ENCODE measurements at regions not wholly inside any gene's neighbourhood (a gene's known extent, or its start where the extent isn't known, plus 50 kb on each side); places are given as distances from the start of the nearest gene placed in this dataset.

DNA sequence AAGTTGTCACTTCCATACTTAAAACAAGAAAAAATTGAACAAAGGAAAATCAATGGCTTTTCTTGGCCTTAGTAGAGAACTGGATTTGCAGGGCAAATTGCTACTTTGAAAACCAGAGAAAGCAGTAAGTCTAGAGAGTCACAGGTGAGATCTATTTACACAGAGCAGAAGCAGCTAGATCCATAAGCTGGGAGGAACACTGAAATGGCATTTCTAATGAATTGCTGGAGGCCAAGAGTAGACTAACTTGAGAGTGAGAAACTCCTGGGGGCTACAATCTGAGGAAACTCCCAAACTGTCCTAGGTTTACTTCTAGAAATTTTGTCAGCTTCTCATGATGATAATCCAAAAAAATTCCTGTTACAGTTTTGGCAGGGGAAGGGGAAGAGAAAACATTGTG, 133.3 kb downstream of the SPCS3 start:
- Histone ChIP-seq H3K36me3 (ENCODE audit: control insufficient read depth, insufficient read depth, low read length) (no peaks in the 10 kb centered on the region), H3K4me3 (replicated peaks; ENCODE audit: low read depth, low read length) (no peak overlapping the region), H3K27me3 (replicated peaks; ENCODE audit: control insufficient read depth, insufficient read depth, low read length) (no peaks in the 10 kb centered on the region)
- no peak for DNase-seq (ENCODE audit: extremely low read depth, insufficient read length)
- no peak for TF ChIP-seq CTCF (IDR thresholded peaks at IDR 0.05; ENCODE audit: insufficient read depth, low read length, poor library complexity, severe bottlenecking)

GRCh38 chr4:176453658-176454057, 133.9 kb downstream of the SPCS3 start:
- no peak for DNase-seq (ENCODE audit: extremely low read depth, insufficient read length)
- Histone ChIP-seq H3K36me3 (ENCODE audit: control insufficient read depth, insufficient read depth, low read length) (no peaks in the 10 kb centered on the region), H3K27me3 (replicated peaks; ENCODE audit: control insufficient read depth, insufficient read depth, low read length) (no peaks in the 10 kb centered on the region), H3K4me3 (replicated peaks; ENCODE audit: low read depth, low read length) (no peak overlapping the region)
- TF ChIP-seq CTCF (IDR thresholded peaks at IDR 0.05; ENCODE audit: insufficient read depth, low read length, poor library complexity, severe bottlenecking), result no peak

- H3K36me3 ChIP-seq (ENCODE audit: control insufficient read depth, insufficient read depth, low read length), result no peaks in the 10 kb centered on the region
- no peak for TF ChIP-seq CTCF (IDR thresholded peaks at IDR 0.05; ENCODE audit: insufficient read depth, low read length, poor library complexity, severe bottlenecking)
- no peak overlapping the region for H3K4me3 ChIP-seq (replicated peaks; ENCODE audit: low read depth, low read length)
- peak; percentile 6 for DNase-seq (ENCODE audit: extremely low read depth, insufficient read length)
- no peaks in the 10 kb centered on the region for H3K27me3 ChIP-seq (replicated peaks; ENCODE audit: control insufficient read depth, insufficient read depth, low read length)
Measured at GRCh38 chr4:176464748-176465147, 145.0 kb downstream of the SPCS3 start.

DNA sequence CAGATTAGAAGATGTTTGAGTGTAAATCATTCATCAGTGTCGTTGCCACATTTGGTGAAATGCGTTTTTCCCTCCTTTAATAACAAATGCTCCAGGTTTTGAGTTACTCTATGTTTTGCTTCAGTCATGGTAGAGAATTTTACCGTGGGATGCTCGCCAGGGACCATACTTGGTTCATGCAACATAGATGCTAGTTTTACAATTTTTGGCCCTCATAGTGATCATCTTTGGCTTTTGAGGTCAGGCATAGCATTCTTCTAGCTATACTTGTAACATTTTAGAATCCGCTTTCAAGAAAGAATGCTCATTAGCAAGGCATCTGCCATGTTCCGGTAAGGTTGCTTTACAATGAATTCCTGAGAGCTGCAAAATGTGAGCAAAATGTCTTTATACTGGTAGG, 147.2 kb downstream of the SPCS3 start:
- no peak for DNase-seq (ENCODE audit: extremely low read depth, insufficient read length)
- Histone ChIP-seq H3K36me3 (ENCODE audit: control insufficient read depth, insufficient read depth, low read length) (no peaks in the 10 kb centered on the region), H3K4me3 (replicated peaks; ENCODE audit: low read depth, low read length) (no peak overlapping the region), H3K27me3 (replicated peaks; ENCODE audit: control insufficient read depth, insufficient read depth, low read length) (no peaks in the 10 kb centered on the region)
- TF ChIP-seq CTCF (IDR thresholded peaks at IDR 0.05; ENCODE audit: insufficient read depth, low read length, poor library complexity, severe bottlenecking), result no peak

- no peak overlapping the region for H3K4me3 ChIP-seq (replicated peaks; ENCODE audit: low read depth, low read length)
- TF ChIP-seq CTCF (IDR thresholded peaks at IDR 0.05; ENCODE audit: insufficient read depth, low read length, poor library complexity, severe bottlenecking), result no peak
- no peaks in the 10 kb centered on the region for H3K27me3 ChIP-seq (replicated peaks; ENCODE audit: control insufficient read depth, insufficient read depth, low read length)
- no peak for DNase-seq (ENCODE audit: extremely low read depth, insufficient read length)
- no peaks in the 10 kb centered on the region for H3K36me3 ChIP-seq (ENCODE audit: control insufficient read depth, insufficient read depth, low read length)
Measured at GRCh38 chr4:176469546-176469945, 149.8 kb downstream of the SPCS3 start.

DNA sequence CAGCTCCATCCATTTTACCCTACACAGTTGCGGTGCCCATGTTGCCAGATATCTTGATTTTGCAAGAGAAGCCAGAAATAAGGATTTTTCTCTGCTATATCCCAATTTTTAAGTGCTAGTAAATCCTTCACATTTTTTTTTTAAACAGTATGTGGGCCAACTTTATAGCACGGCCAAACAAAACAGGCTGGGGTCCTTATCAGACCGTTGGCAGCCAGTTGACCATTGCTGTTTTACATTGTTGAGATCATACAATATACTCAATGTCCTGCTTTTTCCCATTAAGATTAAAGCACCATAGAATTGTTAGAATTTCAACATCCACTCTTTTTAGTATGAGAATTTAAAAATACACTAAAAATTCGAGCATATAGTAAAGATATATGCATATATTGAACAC, 150.9 kb downstream of the SPCS3 start:
- Histone ChIP-seq H3K27me3 (replicated peaks; ENCODE audit: control insufficient read depth, insufficient read depth, low read length) (no peaks in the 10 kb centered on the region), H3K4me3 (replicated peaks; ENCODE audit: low read depth, low read length) (no peak overlapping the region), H3K36me3 (ENCODE audit: control insufficient read depth, insufficient read depth, low read length) (no peaks in the 10 kb centered on the region)
- TF ChIP-seq CTCF (IDR thresholded peaks at IDR 0.05; ENCODE audit: insufficient read depth, low read length, poor library complexity, severe bottlenecking), result no peak
- no peak for DNase-seq (ENCODE audit: extremely low read depth, insufficient read length)
